ENCODE measurements at regions not wholly inside any gene's neighbourhood (a gene's known extent, or its start where the extent isn't known, plus 50 kb on each side); places are given as distances from the start of the nearest gene placed in this dataset.

- TF ChIP-seq ZNF274 (IDR thresholded peaks at IDR 0.05; ENCODE audit: low read depth, low read length): no peak
- no peak for TF ChIP-seq SUZ12 (IDR thresholded peaks at IDR 0.05; ENCODE audit: extremely low read depth, insufficient read depth, insufficient read length)
- TF ChIP-seq YY1 (IDR thresholded peaks at IDR 0.05; ENCODE audit: insufficient read depth, insufficient read length): no peak
Measured at GRCh38 chr4:129240816-129241215, 144.9 kb downstream of the C4orf33 start.
